HEK293T (cell line): ENCODE measurements at regions not wholly inside any gene's neighbourhood (a gene's known extent, or its start where the extent isn't known, plus 50 kb on each side); places are given as distances from the start of the nearest gene placed in this dataset.

Experiments used
- CTBP1 ChIP-seq: fragments of 450-650 bp; IDR thresholded peaks from 2 replicates; pipeline ENCODE4 v1.6.1; 2016; ENCODE audit warnings: borderline replicate concordance
- ELF4 ChIP-seq: fragments of 450-650 bp; IDR thresholded peaks from 2 replicates; pipeline ENCODE4 v1.6.1; 2017; ENCODE audit warnings: antibody characterized with exemption
- FOXA1 ChIP-seq: fragments of 450-650 bp; IDR thresholded peaks from 2 replicates; pipeline ENCODE4 v1.6.1; 2016; ENCODE audit warnings: mild to moderate bottlenecking
- FOXK2 ChIP-seq: fragments of 450-650 bp; IDR thresholded peaks from 2 replicates; pipeline ENCODE4 v1.6.1; 2016; ENCODE audit warnings: mild to moderate bottlenecking
- FOXM1 ChIP-seq: fragments of 450-650 bp; IDR thresholded peaks from 2 replicates; pipeline ENCODE4 v1.6.1; 2017; ENCODE audit warnings: mild to moderate bottlenecking, borderline replicate concordance
- HDGF ChIP-seq: fragments of 450-650 bp; IDR thresholded peaks from 2 replicates; pipeline ENCODE4 v1.6.1; 2017; ENCODE audit warnings: antibody characterized with exemption, borderline replicate concordance
- L3MBTL2 ChIP-seq: fragments of 450-650 bp; conservative IDR thresholded peaks from 2 replicates; pipeline ENCODE4 v1.6.1; 2016; ENCODE audit warnings: mild to moderate bottlenecking
- NFRKB ChIP-seq: fragments of 450-650 bp; IDR thresholded peaks from 2 replicates; pipeline ENCODE4 v1.6.1; 2016; ENCODE audit warnings: mild to moderate bottlenecking, moderate library complexity
- SP1 ChIP-seq: fragments of 450-650 bp; IDR thresholded peaks from 2 replicates; pipeline ENCODE4 v1.6.1; 2017
- SUZ12 ChIP-seq: fragments of 450-650 bp; IDR thresholded peaks from 2 replicates; pipeline ENCODE4 v1.6.1; 2016; ENCODE audit warnings: mild to moderate bottlenecking
- TARDBP ChIP-seq: fragments of 450-650 bp; IDR thresholded peaks from 2 replicates; pipeline ENCODE4 v1.6.1; 2016

- TF ChIP-seq CTBP1 (no peak), FOXA1 (no peak), ELF4 (no peak), FOXK2 (no peak), HDGF (no peak), L3MBTL2 (no peak), FOXM1 (no peak), SUZ12 (no peak), TARDBP (no peak), NFRKB (no peak), SP1 (no peak)
Observed at GRCh38 chr21:14306126-14306907, 76.6 kb downstream of the HSPA13 start.
